ENCODE measurements at regions not wholly inside any gene's neighbourhood (a gene's known extent, or its start where the extent isn't known, plus 50 kb on each side); places are given as distances from the start of the nearest gene placed in this dataset.

GRCh38 chr2:78532762-78533379, 492.6 kb upstream of the REG3G start:
- no peak for TF ChIP-seq CTCF (IDR thresholded peaks at IDR 0.05; ENCODE audit: low read depth, low read length, missing control alignments)
- DNase-seq (ENCODE audit: extremely low read depth, low read depth) = no peak
- no peak overlapping the region for H3K4me3 ChIP-seq (replicated peaks; ENCODE audit: low read depth, low read length)

- no peak for TF ChIP-seq CTCF (IDR thresholded peaks at IDR 0.05; ENCODE audit: low read depth, low read length, missing control alignments)
- no peak overlapping the region for H3K4me3 ChIP-seq (replicated peaks; ENCODE audit: low read depth, low read length)
- DNase-seq (ENCODE audit: extremely low read depth, low read depth) = no peak
Measured at GRCh38 chr2:78535395-78535794, 490.1 kb upstream of the REG3G start.

- no peak overlapping the region for H3K4me3 ChIP-seq (replicated peaks; ENCODE audit: low read depth, low read length)
- no peak for TF ChIP-seq CTCF (IDR thresholded peaks at IDR 0.05; ENCODE audit: low read depth, low read length, missing control alignments)
- no peak for DNase-seq (ENCODE audit: extremely low read depth, low read depth)
Measured at GRCh38 chr2:78538322-78538721, 487.2 kb upstream of the REG3G start.

GRCh38 chr2:78540255-78540654, 485.2 kb upstream of the REG3G start:
- DNase-seq (ENCODE audit: extremely low read depth, low read depth) = no peak
- TF ChIP-seq CTCF (IDR thresholded peaks at IDR 0.05; ENCODE audit: low read depth, low read length, missing control alignments) = no peak
- no peak overlapping the region for H3K4me3 ChIP-seq (replicated peaks; ENCODE audit: low read depth, low read length)

GRCh38 chr2:78541088-78541450, 484.4 kb upstream of the REG3G start:
- DNase-seq (ENCODE audit: extremely low read depth, low read depth) = no peak
- H3K4me3 ChIP-seq (replicated peaks; ENCODE audit: low read depth, low read length) = no peak overlapping the region
- no peak for TF ChIP-seq CTCF (IDR thresholded peaks at IDR 0.05; ENCODE audit: low read depth, low read length, missing control alignments)

- no peak overlapping the region for H3K4me3 ChIP-seq (replicated peaks; ENCODE audit: low read depth, low read length)
Measured at GRCh38 chr2:78541451-78542267, 483.8 kb upstream of the REG3G start.

More at GRCh38 chr2:78541451-78542267, 483.8 kb upstream of the REG3G start:
- no peak for TF ChIP-seq CTCF (IDR thresholded peaks at IDR 0.05; ENCODE audit: low read depth, low read length, missing control alignments)
- no peak for DNase-seq (ENCODE audit: extremely low read depth, low read depth)

All from HFF-Myc (cell line).